Tibial nerve (tissue), 4 donors: ENCODE measurements at regions not wholly inside any gene's neighbourhood (a gene's known extent, or its start where the extent isn't known, plus 50 kb on each side); places are given as distances from the start of the nearest gene placed in this dataset.

Experiments used
- DNase-seq, 2 donors: peaks; one replicate each; pipeline ENCODE4 v3.0.0-alpha.2; 2019; ENCODE audit warnings: low spot score in 2 of 2
- H3K27ac ChIP-seq, 4 donors: fragments of 200-600 bp; sonication (generic) in 3 of 4; one replicate each; pipeline ENCODE4 v1.5.1; 2017 to 2019; ENCODE audit warnings: mild to moderate bottlenecking in 1 of 4
- H3K27me3 ChIP-seq, 2 donors: fragments of 200-600 bp; sonication (generic) in 1 of 2; one replicate each; pipeline versions ENCODE4 v1.5.1 to v1.6.0; 2017 to 2019
- H3K36me3 ChIP-seq, 3 donors: fragments of 200-600 bp; sonication (generic); one replicate each; pipeline ENCODE4 v1.5.1; 2018 to 2019
- H3K4me1 ChIP-seq, 4 donors: fragments of 200-600 bp; sonication (generic) in 3 of 4; one replicate each; pipeline ENCODE4 v1.5.1; 2017 to 2019
- H3K4me3 ChIP-seq, 4 donors: fragments of 200-600 bp; sonication (generic) in 3 of 4; one replicate each; pipeline ENCODE4 v1.5.1; 2017 to 2019; ENCODE audit warnings: mild to moderate bottlenecking in 1 of 4, moderate library complexity in 1 of 4
- H3K9me3 ChIP-seq, 4 donors: fragments of 200-600 bp; sonication (generic) in 3 of 4; one replicate each; pipeline ENCODE4 v1.5.1; 2017 to 2019
- EP300 ChIP-seq, 2 donors: sonication (generic); formaldehyde crosslinking; IDR thresholded peaks; one replicate each; pipeline ENCODE4 v1.6.1; 2017; ENCODE audit warnings: antibody characterized with exemption in 2 of 2, mild to moderate bottlenecking in 1 of 2
- POLR2A ChIP-seq, 2 donors: fragments of 450-650 bp; IDR thresholded peaks; one replicate each; pipeline ENCODE4 v1.6.1; 2017; ENCODE audit warnings: antibody characterized with exemption in 2 of 2, mild to moderate bottlenecking in 2 of 2, moderate library complexity in 2 of 2
- WGBS, 2 donors: methylation state at CpG; one replicate each; pipeline ENCODE4 v1.1.5; 2018; 5-methylcytosine and 5-hydroxymethylcytosine counted together
- TF ChIP-seq, protein P1 (sequence below), 5 experiments: fragments of 200-600 bp in 3 of 5; fragments of 450-650 bp in 2 of 5; sonication (generic) in 3 of 5; IDR thresholded peaks; one replicate each; pipeline ENCODE4 v1.5.1; 2016 to 2019; ENCODE audit warnings: antibody characterized with exemption in 5 of 5, mild to moderate bottlenecking in 3 of 5, moderate library complexity in 2 of 5

- 52 to 61% methylated on average over 5 of the region's 5 CpGs for WGBS, 2 donors
- Histone ChIP-seq H3K4me3 (no peak overlapping the region), H3K36me3 (no peaks in the 10 kb centered on the region), H3K4me1 (no peaks in the 10 kb centered on the region), H3K9me3 (no peaks in the 10 kb centered on the region), H3K27me3 (no peaks in the 10 kb centered on the region), H3K27ac (no peak overlapping the region)
- TF ChIP-seq EP300 (IDR thresholded peaks at IDR 0.05) (no peak), POLR2A (IDR thresholded peaks at IDR 0.05) (no peak)
- TF ChIP-seq, protein P1, sequence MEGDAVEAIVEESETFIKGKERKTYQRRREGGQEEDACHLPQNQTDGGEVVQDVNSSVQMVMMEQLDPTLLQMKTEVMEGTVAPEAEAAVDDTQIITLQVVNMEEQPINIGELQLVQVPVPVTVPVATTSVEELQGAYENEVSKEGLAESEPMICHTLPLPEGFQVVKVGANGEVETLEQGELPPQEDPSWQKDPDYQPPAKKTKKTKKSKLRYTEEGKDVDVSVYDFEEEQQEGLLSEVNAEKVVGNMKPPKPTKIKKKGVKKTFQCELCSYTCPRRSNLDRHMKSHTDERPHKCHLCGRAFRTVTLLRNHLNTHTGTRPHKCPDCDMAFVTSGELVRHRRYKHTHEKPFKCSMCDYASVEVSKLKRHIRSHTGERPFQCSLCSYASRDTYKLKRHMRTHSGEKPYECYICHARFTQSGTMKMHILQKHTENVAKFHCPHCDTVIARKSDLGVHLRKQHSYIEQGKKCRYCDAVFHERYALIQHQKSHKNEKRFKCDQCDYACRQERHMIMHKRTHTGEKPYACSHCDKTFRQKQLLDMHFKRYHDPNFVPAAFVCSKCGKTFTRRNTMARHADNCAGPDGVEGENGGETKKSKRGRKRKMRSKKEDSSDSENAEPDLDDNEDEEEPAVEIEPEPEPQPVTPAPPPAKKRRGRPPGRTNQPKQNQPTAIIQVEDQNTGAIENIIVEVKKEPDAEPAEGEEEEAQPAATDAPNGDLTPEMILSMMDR (IDR thresholded peaks at IDR 0.05), result no peak
- DNase-seq, result no peak
Measured at GRCh38 chr7:20964281-20964918, 177.7 kb upstream of the SP8 start.

GRCh38 chr7:20971219-20971618 lies 184.5 kb upstream of the SP8 start:
- TF ChIP-seq EP300 (IDR thresholded peaks at IDR 0.05), result no peak
- TF ChIP-seq POLR2A (IDR thresholded peaks at IDR 0.05), result no peak
- TF ChIP-seq, protein P1 (IDR thresholded peaks at IDR 0.05), result no peak
- Histone ChIP-seq H3K27ac (no peak overlapping the region), H3K27me3 (no peaks in the 10 kb centered on the region), H3K36me3 (no peaks in the 10 kb centered on the region), H3K4me1 (no peaks in the 10 kb centered on the region), H3K4me3 (no peak overlapping the region), H3K9me3 (no peaks in the 10 kb centered on the region)
- DNase-seq, result no peak
- WGBS, 2 donors, result 48 to 67% methylated on average over 3 of the region's 3 CpGs

DNA sequence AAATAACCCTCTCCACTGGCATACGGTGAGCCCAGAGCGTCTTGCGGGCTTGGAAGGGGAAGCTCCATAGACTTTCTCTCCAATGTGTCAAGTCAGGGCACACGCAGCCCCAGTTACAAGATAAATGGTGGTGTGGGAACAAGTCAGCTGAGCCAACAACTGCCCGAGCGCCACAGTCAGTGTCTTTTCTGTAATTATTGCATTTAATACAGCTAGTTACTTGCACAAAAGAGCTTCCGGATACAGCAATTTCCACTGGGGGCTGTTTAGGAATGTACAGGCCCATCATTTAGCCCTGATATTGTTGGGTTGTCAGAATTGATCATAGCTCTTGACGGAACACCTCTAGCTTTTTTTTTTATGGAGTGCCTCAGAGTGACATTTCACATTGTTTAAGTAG lies 193.5 kb upstream of the SP8 start:
- Histone ChIP-seq H3K9me3 (no peaks in the 10 kb centered on the region), H3K27ac (no peak overlapping the region), H3K36me3 (no peaks in the 10 kb centered on the region), H3K4me1 (no peaks in the 10 kb centered on the region), H3K4me3 (no peak overlapping the region), H3K27me3 (no peaks in the 10 kb centered on the region)
- no peak for DNase-seq
- TF ChIP-seq, protein P1 (IDR thresholded peaks at IDR 0.05), result no peak
- no peak for TF ChIP-seq POLR2A (IDR thresholded peaks at IDR 0.05)
- WGBS, 2 donors, result 81 to 89% methylated on average over 8 of the region's 8 CpGs

GRCh38 chr7:20980668-20981264 lies 194.1 kb upstream of the SP8 start:
- Histone ChIP-seq H3K9me3 (no peaks in the 10 kb centered on the region), H3K27ac (no peak overlapping the region), H3K36me3 (no peaks in the 10 kb centered on the region), H3K27me3 (no peaks in the 10 kb centered on the region), H3K4me1 (no peaks in the 10 kb centered on the region), H3K4me3 (no peak overlapping the region)
- WGBS, 2 donors, result 46 to 50% methylated on average over 7 of the region's 7 CpGs
- TF ChIP-seq POLR2A (IDR thresholded peaks at IDR 0.05) (no peak), EP300 (IDR thresholded peaks at IDR 0.05) (no peak)
- TF ChIP-seq, protein P1 (IDR thresholded peaks at IDR 0.05), result no peak
- DNase-seq, result no peak

GRCh38 chr7:20988340-20988739 lies 201.7 kb upstream of the SP8 start:
- no peak for DNase-seq
- Histone ChIP-seq H3K4me3 (no peak overlapping the region), H3K27me3 (no peaks in the 10 kb centered on the region), H3K4me1 (no peaks in the 10 kb centered on the region), H3K9me3 (peaks cover 0 to 4% (median 0%) of the 10 kb centered on the region in 4 donors), H3K27ac (no peak overlapping the region), H3K36me3 (no peaks in the 10 kb centered on the region)
- 81 to 84% methylated on average over 3 of the region's 3 CpGs for WGBS, 2 donors
- TF ChIP-seq EP300 (IDR thresholded peaks at IDR 0.05) (no peak), POLR2A (IDR thresholded peaks at IDR 0.05) (no peak)
- TF ChIP-seq, protein P1 (IDR thresholded peaks at IDR 0.05), result no peak
